ENCODE measurements at regions not wholly inside any gene's neighbourhood (a gene's known extent, or its start where the extent isn't known, plus 50 kb on each side); places are given as distances from the start of the nearest gene placed in this dataset.

GRCh38 chr9:31467075-31467474, 917.4 kb upstream of the ACO1 start:
- TF ChIP-seq CTCF (conservative IDR thresholded peaks at IDR 0.05) (no peak), ZFX (IDR thresholded peaks at IDR 0.05) (no peak)

All from C4-2B (cell line).